Uterus (tissue), 2 donors: ENCODE measurements at regions not wholly inside any gene's neighbourhood (a gene's known extent, or its start where the extent isn't known, plus 50 kb on each side); places are given as distances from the start of the nearest gene placed in this dataset.

ENCODE experiments used
- POLR2A ChIP-seq, 2 donors: fragments of 450-650 bp; IDR thresholded peaks; one replicate each; pipeline ENCODE4 v1.6.1; 2016; ENCODE audit warnings: antibody characterized with exemption in 2 of 2, mild to moderate bottlenecking in 1 of 2, moderate library complexity in 1 of 2
- TF ChIP-seq, protein P1 (sequence below), 4 experiments: fragments of 200-600 bp in 2 of 4; fragments of 450-650 bp in 2 of 4; sonication (generic) in 2 of 4; IDR thresholded peaks; one replicate each; pipeline ENCODE4 v1.5.1; 2016 to 2019; ENCODE audit warnings: antibody characterized with exemption in 4 of 4, mild to moderate bottlenecking in 2 of 4, moderate library complexity in 1 of 4

DNA sequence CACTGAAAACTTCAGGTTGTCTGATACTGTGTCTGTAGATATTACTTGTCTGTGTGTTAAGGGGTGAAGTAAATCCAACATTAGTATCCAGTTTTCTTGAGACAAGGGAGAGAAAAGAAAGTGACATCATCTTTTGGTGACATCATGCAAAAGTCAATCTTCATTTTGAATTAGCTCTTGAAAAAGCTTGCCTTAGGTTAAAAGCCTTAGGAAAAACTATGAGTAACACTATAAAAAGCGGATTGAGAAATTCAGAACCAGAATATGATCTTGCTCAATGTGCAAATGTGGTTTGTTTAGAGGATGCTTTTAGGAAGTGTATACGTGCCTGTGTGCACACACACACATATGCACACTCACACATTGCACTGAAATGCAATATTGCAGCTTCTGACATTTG, 345.8 kb upstream of the CASK start:
- TF ChIP-seq POLR2A (IDR thresholded peaks at IDR 0.05): no peak
- TF ChIP-seq, protein P1, sequence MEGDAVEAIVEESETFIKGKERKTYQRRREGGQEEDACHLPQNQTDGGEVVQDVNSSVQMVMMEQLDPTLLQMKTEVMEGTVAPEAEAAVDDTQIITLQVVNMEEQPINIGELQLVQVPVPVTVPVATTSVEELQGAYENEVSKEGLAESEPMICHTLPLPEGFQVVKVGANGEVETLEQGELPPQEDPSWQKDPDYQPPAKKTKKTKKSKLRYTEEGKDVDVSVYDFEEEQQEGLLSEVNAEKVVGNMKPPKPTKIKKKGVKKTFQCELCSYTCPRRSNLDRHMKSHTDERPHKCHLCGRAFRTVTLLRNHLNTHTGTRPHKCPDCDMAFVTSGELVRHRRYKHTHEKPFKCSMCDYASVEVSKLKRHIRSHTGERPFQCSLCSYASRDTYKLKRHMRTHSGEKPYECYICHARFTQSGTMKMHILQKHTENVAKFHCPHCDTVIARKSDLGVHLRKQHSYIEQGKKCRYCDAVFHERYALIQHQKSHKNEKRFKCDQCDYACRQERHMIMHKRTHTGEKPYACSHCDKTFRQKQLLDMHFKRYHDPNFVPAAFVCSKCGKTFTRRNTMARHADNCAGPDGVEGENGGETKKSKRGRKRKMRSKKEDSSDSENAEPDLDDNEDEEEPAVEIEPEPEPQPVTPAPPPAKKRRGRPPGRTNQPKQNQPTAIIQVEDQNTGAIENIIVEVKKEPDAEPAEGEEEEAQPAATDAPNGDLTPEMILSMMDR (IDR thresholded peaks at IDR 0.05): no peak
